ENCODE measurements at regions not wholly inside any gene's neighbourhood (a gene's known extent, or its start where the extent isn't known, plus 50 kb on each side); places are given as distances from the start of the nearest gene placed in this dataset.

DNA sequence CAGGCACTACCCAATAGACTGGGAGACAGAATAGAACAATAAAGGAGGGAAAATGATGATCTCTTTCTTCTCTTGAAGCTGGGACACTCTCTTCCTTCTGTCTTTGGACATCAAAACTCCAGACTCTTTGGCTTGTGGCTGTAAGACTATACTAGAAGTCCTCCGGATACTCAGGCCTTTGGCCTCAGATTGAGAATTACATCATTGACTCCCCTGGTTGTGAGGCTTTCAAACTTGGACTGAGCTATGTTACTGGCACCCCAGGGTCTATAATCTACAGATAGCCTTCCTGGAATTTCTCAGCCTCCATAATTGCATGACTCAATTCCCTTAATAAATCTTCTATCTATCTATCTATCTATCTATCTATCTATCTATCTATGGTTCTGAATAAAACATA lies 294.2 kb upstream of the CT83 start:
- TF ChIP-seq, protein P1, sequence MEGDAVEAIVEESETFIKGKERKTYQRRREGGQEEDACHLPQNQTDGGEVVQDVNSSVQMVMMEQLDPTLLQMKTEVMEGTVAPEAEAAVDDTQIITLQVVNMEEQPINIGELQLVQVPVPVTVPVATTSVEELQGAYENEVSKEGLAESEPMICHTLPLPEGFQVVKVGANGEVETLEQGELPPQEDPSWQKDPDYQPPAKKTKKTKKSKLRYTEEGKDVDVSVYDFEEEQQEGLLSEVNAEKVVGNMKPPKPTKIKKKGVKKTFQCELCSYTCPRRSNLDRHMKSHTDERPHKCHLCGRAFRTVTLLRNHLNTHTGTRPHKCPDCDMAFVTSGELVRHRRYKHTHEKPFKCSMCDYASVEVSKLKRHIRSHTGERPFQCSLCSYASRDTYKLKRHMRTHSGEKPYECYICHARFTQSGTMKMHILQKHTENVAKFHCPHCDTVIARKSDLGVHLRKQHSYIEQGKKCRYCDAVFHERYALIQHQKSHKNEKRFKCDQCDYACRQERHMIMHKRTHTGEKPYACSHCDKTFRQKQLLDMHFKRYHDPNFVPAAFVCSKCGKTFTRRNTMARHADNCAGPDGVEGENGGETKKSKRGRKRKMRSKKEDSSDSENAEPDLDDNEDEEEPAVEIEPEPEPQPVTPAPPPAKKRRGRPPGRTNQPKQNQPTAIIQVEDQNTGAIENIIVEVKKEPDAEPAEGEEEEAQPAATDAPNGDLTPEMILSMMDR (IDR thresholded peaks at IDR 0.05; ENCODE audit: control extremely low read depth in 1 of 3, insufficient read depth in 1 of 3, low read depth in 1 of 3, low read length in 3 of 3) = no peak
- TF ChIP-seq GABPA (IDR thresholded peaks at IDR 0.05; ENCODE audit: borderline replicate concordance, insufficient read depth, low read length) (no peak), NRF1 (IDR thresholded peaks at IDR 0.05; ENCODE audit: low read depth, low read length) (no peak), MAFK (IDR thresholded peaks at IDR 0.05; ENCODE audit: low read depth, low read length) (no peak)

Data from H1 (cell line).